Loucy (cell line): ENCODE measurements at regions not wholly inside any gene's neighbourhood (a gene's known extent, or its start where the extent isn't known, plus 50 kb on each side); places are given as distances from the start of the nearest gene placed in this dataset.

Source experiments
- H2AFZ ChIP-seq: fragments of 200-600 bp; sonication (generic); 2 replicates; pipeline ENCODE4 v1.6.0; 2016; ENCODE audit warnings: antibody characterized with exemption, mild to moderate bottlenecking, low read length, moderate library complexity
- H3F3A ChIP-seq: fragments of 200-600 bp; 2 replicates; pipeline ENCODE4 v1.6.0; 2016; ENCODE audit warnings: antibody characterized with exemption, low read depth, mild to moderate bottlenecking
- H3K27me3 ChIP-seq: fragments of 200-600 bp; sonication (generic); 2 replicates; pipeline ENCODE4 v1.6.1; 2014; ENCODE audit warnings: low read length, mild to moderate bottlenecking; ENCODE audit not compliant: insufficient read depth, poor library complexity, severe bottlenecking
- H3K36me3 ChIP-seq: fragments of 200-600 bp; sonication (generic); 2 replicates; pipeline ENCODE4 v1.6.1; 2016; ENCODE audit warnings: low read length; ENCODE audit not compliant: insufficient read depth
- H3K4me1 ChIP-seq: fragments of 200-600 bp; sonication (generic); 2 replicates; pipeline ENCODE4 v1.5.1; 2014; ENCODE audit warnings: low read length, mild to moderate bottlenecking; ENCODE audit not compliant: insufficient read depth, poor library complexity, severe bottlenecking
- H3K4me2 ChIP-seq: fragments of 200-600 bp; sonication (generic); 2 replicates; pipeline ENCODE4 v1.6.0; 2014; ENCODE audit warnings: antibody characterized with exemption, low read length, low read depth, mild to moderate bottlenecking; ENCODE audit not compliant: poor library complexity, severe bottlenecking
- H3K4me3 ChIP-seq: fragments of 200-600 bp; sonication (generic); 2 replicates; pipeline ENCODE4 v1.5.1; 2014; ENCODE audit warnings: low read length, mild to moderate bottlenecking, mixed read lengths; ENCODE audit not compliant: poor library complexity, severe bottlenecking
- H3K79me2 ChIP-seq: fragments of 200-600 bp; sonication (generic); 2 replicates; pipeline ENCODE4 v1.6.1; 2014; ENCODE audit warnings: low read length; ENCODE audit not compliant: insufficient read depth
- H3K9ac ChIP-seq: fragments of 200-600 bp; sonication (generic); 2 replicates; pipeline ENCODE4 v1.6.0; 2014; ENCODE audit warnings: mild to moderate bottlenecking, low read depth, low read length, moderate library complexity; ENCODE audit not compliant: poor library complexity, severe bottlenecking
- H3K9me2 ChIP-seq: fragments of 200-600 bp; sonication (generic); replicated peaks from 2 replicates; pipeline ENCODE4 v1.6.1; 2016; ENCODE audit warnings: low read depth, low read length, mixed read lengths
- H3K9me3 ChIP-seq: fragments of 200-600 bp; sonication (generic); 2 replicates; pipeline ENCODE4 v1.6.1; 2014; ENCODE audit warnings: mild to moderate bottlenecking, antibody characterized with exemption, low read length, low read depth; ENCODE audit not compliant: insufficient read depth
- H4K20me1 ChIP-seq: fragments of 200-600 bp; sonication (generic); 2 replicates; pipeline ENCODE4 v1.6.0; 2014; ENCODE audit warnings: antibody characterized with exemption, low read length, mild to moderate bottlenecking; ENCODE audit not compliant: insufficient read depth, poor library complexity, severe bottlenecking
- CTCF ChIP-seq: fragments of 200-600 bp; sonication (generic); conservative IDR thresholded peaks from 2 replicates; pipeline ENCODE4 v1.5.1; 2014; ENCODE audit warnings: mild to moderate bottlenecking, antibody characterized with exemption, low read length
- EZH2phosphoT487 ChIP-seq: fragments of 200-600 bp; IDR thresholded peaks from 2 replicates; pipeline ENCODE4 v1.6.1; 2018; ENCODE audit warnings: antibody characterized with exemption, mild to moderate bottlenecking, moderate library complexity, borderline replicate concordance

GRCh38 chr1:38667626-38668025 is 191.9 kb downstream of the RRAGC start:
- no peak overlapping the region for H2AFZ ChIP-seq
- no peak overlapping the region for H3K4me3 ChIP-seq
- H3K4me1 ChIP-seq: no peaks in the 10 kb centered on the region
- H4K20me1 ChIP-seq: no peaks in the 10 kb centered on the region
- H3K9ac ChIP-seq: no peak overlapping the region
- H3K4me2 ChIP-seq: no peak overlapping the region
- no peaks in the 10 kb centered on the region for H3K36me3 ChIP-seq
- no peaks in the 10 kb centered on the region for H3K9me2 ChIP-seq
- no peaks in the 10 kb centered on the region for H3F3A ChIP-seq
- no peaks in the 10 kb centered on the region for H3K9me3 ChIP-seq
- no peaks in the 10 kb centered on the region for H3K27me3 ChIP-seq
- H3K79me2 ChIP-seq: no peaks in the 10 kb centered on the region
- TF ChIP-seq CTCF: no peak
- no peak for TF ChIP-seq EZH2phosphoT487

- H3K27me3 ChIP-seq: no peaks in the 10 kb centered on the region
- TF ChIP-seq CTCF: no peak
- TF ChIP-seq EZH2phosphoT487: no peak
These were observed 197.4 kb downstream of the RRAGC start for GRCh38 chr1:38662126-38662525.

GRCh38 chr1:38658883-38659282 is 200.7 kb downstream of the RRAGC start:
- Histone ChIP-seq H3K36me3 (no peaks in the 10 kb centered on the region), H3K79me2 (no peaks in the 10 kb centered on the region), H3K27me3 (no peaks in the 10 kb centered on the region), H3K4me2 (no peak overlapping the region), H3K4me3 (no peak overlapping the region), H3K4me1 (no peaks in the 10 kb centered on the region), H4K20me1 (no peaks in the 10 kb centered on the region), H3F3A (no peaks in the 10 kb centered on the region), H3K9me2 (no peaks in the 10 kb centered on the region), H3K9ac (no peak overlapping the region), H2AFZ (no peak overlapping the region), H3K9me3 (no peaks in the 10 kb centered on the region)
- TF ChIP-seq CTCF (no peak), EZH2phosphoT487 (no peak)

More at GRCh38 chr1:38662126-38662525, 197.4 kb downstream of the RRAGC start:
- H3K4me1 ChIP-seq: no peaks in the 10 kb centered on the region
- H3K9me3 ChIP-seq: no peaks in the 10 kb centered on the region
- H3F3A ChIP-seq: no peaks in the 10 kb centered on the region
- no peaks in the 10 kb centered on the region for H3K79me2 ChIP-seq
- no peaks in the 10 kb centered on the region for H3K9me2 ChIP-seq
- H3K4me2 ChIP-seq: no peak overlapping the region
- no peaks in the 10 kb centered on the region for H4K20me1 ChIP-seq
- no peak overlapping the region for H2AFZ ChIP-seq
- H3K9ac ChIP-seq: no peak overlapping the region
- no peak overlapping the region for H3K4me3 ChIP-seq
- H3K36me3 ChIP-seq: no peaks in the 10 kb centered on the region
